Naive thymus-derived CD4-positive, alpha-beta T cell (primary cell): ENCODE measurements at regions not wholly inside any gene's neighbourhood (a gene's known extent, or its start where the extent isn't known, plus 50 kb on each side); places are given as distances from the start of the nearest gene placed in this dataset.

Experiments used
- ATAC-seq: fragments of 150-1000 bp; cut with Tn5 transposase; 2 replicates; pipeline ENCODE4 v1.10.0; 2021; ENCODE audit warnings: mild to moderate bottlenecking, moderate library complexity
- CTCF ChIA-PET: fragments of 350-600 bp; sonication (Branson Sonifier 250); formaldehyde crosslinking; loops from one replicate; lab custom pipeline; 2021; ENCODE audit warnings: antibody characterized with exemption; lab: Charles Lee
- POLR2A ChIA-PET: fragments of 350-600 bp; sonication (Branson Sonifier 250); formaldehyde crosslinking; loops from one replicate; lab custom pipeline; 2021; ENCODE audit warnings: antibody characterized with exemption, inconsistent platforms; lab: Charles Lee
- DNase-seq, 9 donors: peaks; one replicate each; pipeline versions ENCODE4 v3.0.0 to v3.0.0-alpha.2; 2020 to 2022; ENCODE audit warnings: mixed read lengths in 1 of 9
- H3K27ac ChIP-seq: one replicate; pipeline ENCODE4 v1.7.0; 2013; ENCODE audit warnings: mild to moderate bottlenecking, low read depth, low read length, moderate library complexity
- H3K27me3 ChIP-seq, 2 donors: one replicate each; pipeline ENCODE4 v1.7.0; 2013; ENCODE audit warnings: low read length in 2 of 2, mild to moderate bottlenecking in 2 of 2, moderate library complexity in 2 of 2; ENCODE audit not compliant: control insufficient read depth in 2 of 2, insufficient read depth in 2 of 2
- H3K36me3 ChIP-seq, 3 experiments: 1 replicate in 2 of 3; 2 replicates in 1 of 3; pipeline ENCODE4 v1.7.0; 2013; ENCODE audit warnings: low read length in 3 of 3, mild to moderate bottlenecking in 3 of 3, moderate library complexity in 1 of 3; ENCODE audit not compliant: insufficient read depth in 3 of 3, control insufficient read depth in 2 of 3
- H3K4me1 ChIP-seq, 2 donors: one replicate each; pipeline ENCODE4 v1.7.0; 2013; ENCODE audit warnings: low read length in 2 of 2, mild to moderate bottlenecking in 2 of 2, moderate library complexity in 1 of 2; ENCODE audit not compliant: control insufficient read depth in 2 of 2, insufficient read depth in 2 of 2
- H3K4me3 ChIP-seq: 2 replicates; pipeline ENCODE4 v1.7.0; 2013; ENCODE audit warnings: mild to moderate bottlenecking, low read length
- H3K9me3 ChIP-seq, 3 experiments: 1 replicate in 2 of 3; 2 replicates in 1 of 3; pipeline ENCODE4 v1.7.0; 2013; ENCODE audit warnings: low read length in 3 of 3; ENCODE audit not compliant: control insufficient read depth in 2 of 3
- H3K27ac Mint-ChIP-seq, 9 donors: one replicate each; pipeline ENCODE4 v1.8.0; 2020 to 2022; ENCODE audit warnings: mixed read lengths in 9 of 9, mild to moderate bottlenecking in 8 of 9, moderate library complexity in 5 of 9, inconsistent platforms in 2 of 9
- H3K27me3 Mint-ChIP-seq, 5 donors: one replicate each; pipeline ENCODE4 v1.8.0; 2021 to 2022; ENCODE audit warnings: mixed read lengths in 5 of 5, mild to moderate bottlenecking in 1 of 5
- H3K36me3 Mint-ChIP-seq, 5 donors: one replicate each; pipeline ENCODE4 v1.8.0; 2020 to 2022; ENCODE audit warnings: mixed read lengths in 5 of 5, mild to moderate bottlenecking in 3 of 5, inconsistent platforms in 1 of 5
- H3K4me1 Mint-ChIP-seq, 7 donors: one replicate each; pipeline ENCODE4 v1.8.0; 2020 to 2022; ENCODE audit warnings: mixed read lengths in 7 of 7, mild to moderate bottlenecking in 3 of 7, inconsistent platforms in 1 of 7
- H3K4me3 Mint-ChIP-seq, 10 donors: one replicate each; pipeline ENCODE4 v1.8.0; 2020 to 2022; ENCODE audit warnings: mild to moderate bottlenecking in 10 of 10, mixed read lengths in 10 of 10, moderate library complexity in 6 of 10, inconsistent platforms in 2 of 10
- H3K9me3 Mint-ChIP-seq, 11 donors: one replicate each; pipeline ENCODE4 v1.8.0; 2020 to 2022; ENCODE audit warnings: mixed read lengths in 11 of 11, mild to moderate bottlenecking in 4 of 11, inconsistent platforms in 1 of 11, moderate library complexity in 1 of 11
- intact Hi-C, 2 donors: fragments of 100-400 bp; cut with micrococcal nuclease; formaldehyde crosslinking; loops; one replicate each; pipeline ENCODE4 v1.15.1; 2023

DNA sequence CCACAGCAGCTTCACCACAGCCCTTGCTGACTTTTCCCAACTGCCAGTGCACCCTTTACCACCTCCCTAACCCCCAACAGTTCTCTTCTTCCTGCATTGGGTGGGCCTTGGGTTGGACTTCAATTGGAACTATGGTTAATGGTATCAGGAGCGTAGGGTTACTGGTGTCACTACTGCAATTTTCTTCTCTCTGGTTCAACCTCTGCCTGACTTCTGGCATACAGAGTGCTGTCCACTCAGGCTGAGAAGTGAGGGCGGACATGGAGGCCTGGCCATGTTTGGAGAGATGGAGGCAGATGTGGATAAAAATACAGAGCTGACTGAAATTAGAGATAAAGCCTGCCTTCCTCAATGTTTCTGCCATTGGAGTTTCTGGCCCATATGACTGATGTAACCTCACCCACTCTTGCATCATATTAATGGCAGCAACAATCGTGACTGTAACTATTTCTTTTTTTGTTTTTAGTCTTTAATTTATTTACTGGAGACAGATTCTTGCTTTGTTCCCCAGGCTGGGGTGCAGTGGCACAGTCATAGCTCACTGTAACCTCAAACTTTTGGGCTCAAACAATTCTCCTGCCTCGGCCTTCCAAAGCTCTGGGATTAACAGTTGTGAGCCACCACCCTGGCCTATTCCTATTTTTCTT is 87.8 kb downstream of the NAV1 start:
- CTCF ChIA-PET: interaction anchor here (0.6 kb wide), 1 partner anchor 82 kb away, joined by 5 read pairs; no protein-coding TSS in a partner anchor
- Histone ChIP-seq H3K27ac (no peak overlapping the region), H3K36me3 (no peaks in the 10 kb centered on the region), H3K9me3 (no peaks in the 10 kb centered on the region), H3K27me3 (no peaks in the 10 kb centered on the region), H3K4me3 (no peak overlapping the region), H3K4me1 (no peaks in the 10 kb centered on the region)
- H3K4me3 Mint-ChIP-seq: no peak overlapping the region
- peaks cover 0 to under 1% (median 0%) of the 10 kb centered on the region in 5 donors for H3K27me3 Mint-ChIP-seq
- ATAC-seq (no peak), DNase-seq (no peak)
- no peaks in the 10 kb centered on the region for H3K9me3 Mint-ChIP-seq
- POLR2A ChIA-PET: no interaction called here
- H3K36me3 Mint-ChIP-seq: no peaks in the 10 kb centered on the region
- intact Hi-C loops: no loop called here
- peak overlapping the region in 1 of 9 donors; percentile 39 for H3K27ac Mint-ChIP-seq
- peaks cover 0 to 3% (median 0%) of the 10 kb centered on the region in 7 donors for H3K4me1 Mint-ChIP-seq

DNA sequence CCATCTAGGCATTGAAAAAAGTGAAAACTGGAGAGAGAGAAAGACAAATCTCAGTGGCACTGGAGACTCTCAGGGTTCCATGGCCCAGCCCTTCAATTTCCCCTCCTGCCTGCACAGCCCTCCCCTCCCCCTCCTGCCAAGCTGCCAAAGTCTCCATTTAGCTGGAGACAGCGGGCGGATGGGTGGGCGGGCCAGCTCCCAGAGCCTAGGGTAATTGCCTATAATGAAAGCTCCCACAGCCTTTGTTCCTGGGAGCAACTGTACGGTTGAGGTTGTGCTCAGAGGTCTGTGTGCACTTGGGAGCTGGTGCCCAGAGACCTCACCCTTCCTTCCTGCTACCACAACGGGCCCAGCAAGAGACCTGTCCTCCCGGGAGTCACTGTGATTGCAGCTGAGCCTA is 89.6 kb downstream of the NAV1 start:
- CTCF ChIA-PET: no interaction called here
- Histone ChIP-seq H3K36me3 (no peaks in the 10 kb centered on the region), H3K9me3 (no peaks in the 10 kb centered on the region), H3K4me3 (no peak overlapping the region), H3K4me1 (no peaks in the 10 kb centered on the region), H3K27ac (no peak overlapping the region), H3K27me3 (no peaks in the 10 kb centered on the region)
- Mint-ChIP-seq H3K27me3 (peaks cover 0 to 8% (median 0%) of the 10 kb centered on the region in 5 donors), H3K36me3 (no peaks in the 10 kb centered on the region), H3K4me3 (no peak overlapping the region), H3K9me3 (no peaks in the 10 kb centered on the region), H3K4me1 (peaks cover 0 to 5% (median 0%) of the 10 kb centered on the region in 7 donors), H3K27ac (no peak overlapping the region)
- POLR2A ChIA-PET: interaction anchor here (0.5 kb wide), 1 partner anchor 467 kb away, joined by 5 read pairs; no protein-coding TSS in a partner anchor
- intact Hi-C loops: no loop called here
- no peak for DNase-seq
- no peak for ATAC-seq

DNA sequence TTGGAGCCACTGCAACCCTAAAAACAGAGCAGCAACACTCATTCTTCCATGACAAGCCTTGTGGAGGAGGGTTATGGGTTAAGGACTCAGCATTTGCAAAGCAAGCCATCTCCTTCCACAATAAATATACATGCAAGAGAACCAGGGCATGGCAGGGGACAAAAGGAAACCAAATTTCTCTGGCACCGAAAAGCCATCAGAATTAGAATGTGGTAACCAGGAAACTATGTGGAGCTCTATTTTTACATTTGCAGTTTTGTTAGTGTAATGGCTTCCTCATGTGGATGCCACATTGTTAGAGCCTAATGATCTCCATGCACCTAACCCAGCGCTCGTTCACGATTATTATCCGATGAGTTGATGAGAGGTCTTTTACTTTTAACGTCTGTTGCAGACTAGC is 91.7 kb downstream of the NAV1 start:
- DNase-seq: no peak
- Histone ChIP-seq H3K27ac (no peak overlapping the region), H3K9me3 (no peaks in the 10 kb centered on the region), H3K4me1 (no peaks in the 10 kb centered on the region), H3K27me3 (no peaks in the 10 kb centered on the region), H3K4me3 (no peak overlapping the region), H3K36me3 (no peaks in the 10 kb centered on the region)
- no peak for ATAC-seq
- no peak overlapping the region for H3K4me3 Mint-ChIP-seq
- peaks cover 0 to 1% (median 0%) of the 10 kb centered on the region in 11 donors for H3K9me3 Mint-ChIP-seq
- CTCF ChIA-PET: no interaction called here
- H3K4me1 Mint-ChIP-seq: peaks cover 0 to 5% (median 0%) of the 10 kb centered on the region in 7 donors
- no peaks in the 10 kb centered on the region for H3K36me3 Mint-ChIP-seq
- intact Hi-C loops: no loop called here
- peaks cover 0 to 10% (median 0%) of the 10 kb centered on the region in 5 donors for H3K27me3 Mint-ChIP-seq
- POLR2A ChIA-PET: no interaction called here
- no peak overlapping the region for H3K27ac Mint-ChIP-seq

DNA sequence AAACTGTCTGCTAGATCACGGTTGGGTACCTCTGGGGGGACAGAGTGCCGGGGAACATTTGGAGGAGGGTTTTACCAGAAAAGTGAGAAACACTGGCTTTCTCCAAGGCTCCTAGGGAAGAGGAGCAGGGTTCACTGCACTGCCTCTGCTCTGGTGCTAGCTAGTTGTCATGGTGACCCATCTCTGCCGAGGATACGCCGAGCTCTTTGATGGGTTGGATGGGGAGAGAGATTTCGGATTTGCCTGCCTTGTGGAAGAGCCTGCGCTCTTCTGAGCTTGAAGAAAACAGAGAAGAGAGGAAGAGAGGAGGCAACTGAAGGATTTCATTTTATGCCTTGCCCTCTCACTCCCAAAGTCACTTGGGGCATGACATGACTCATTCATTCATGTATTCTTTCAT is 92.1 kb downstream of the NAV1 start:
- Mint-ChIP-seq H3K4me3 (no peak overlapping the region), H3K27ac (no peak overlapping the region), H3K4me1 (peaks cover 0 to 5% (median 0%) of the 10 kb centered on the region in 7 donors), H3K27me3 (peaks cover 0 to 10% (median 0%) of the 10 kb centered on the region in 5 donors), H3K9me3 (peaks cover 0 to 1% (median 0%) of the 10 kb centered on the region in 11 donors), H3K36me3 (no peaks in the 10 kb centered on the region)
- H3K27ac ChIP-seq: no peak overlapping the region
- no peaks in the 10 kb centered on the region for H3K36me3 ChIP-seq
- ChIA-PET POLR2A (no interaction called here), CTCF (no interaction called here)
- H3K27me3 ChIP-seq: no peaks in the 10 kb centered on the region
- DNase-seq (no peak), ATAC-seq (no peak)
- intact Hi-C loops: no loop called here
- H3K4me3 ChIP-seq: no peak overlapping the region
- H3K9me3 ChIP-seq: no peaks in the 10 kb centered on the region
- no peaks in the 10 kb centered on the region for H3K4me1 ChIP-seq

DNA sequence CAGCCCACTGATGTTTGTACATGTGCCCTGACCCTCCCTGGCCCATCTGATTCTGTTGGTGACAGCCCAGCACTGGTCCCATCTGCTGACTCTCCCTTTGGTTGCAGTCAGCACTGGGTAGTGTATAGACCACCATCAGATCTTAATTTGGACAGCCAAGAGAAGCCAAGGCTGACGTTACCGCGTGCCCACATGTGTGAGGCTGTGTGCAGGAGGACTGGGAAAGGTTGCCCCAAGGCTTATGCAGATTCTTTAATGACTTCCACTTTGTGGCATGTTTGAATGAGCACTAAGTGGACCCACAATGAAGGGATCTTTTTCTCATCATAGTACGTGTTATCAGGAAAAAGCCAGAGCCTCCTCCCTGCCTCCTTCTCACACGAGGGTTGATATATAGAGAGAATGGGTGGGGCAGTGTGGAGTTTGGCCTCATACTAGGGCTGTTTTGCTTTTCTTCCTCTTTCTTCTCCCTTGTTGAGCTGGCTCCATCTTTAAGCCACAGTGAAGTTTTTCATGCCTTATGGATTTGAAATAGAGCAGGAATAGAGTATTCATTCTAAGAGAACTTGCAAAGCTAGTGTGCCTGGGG is 93.5 kb downstream of the NAV1 start:
- no peaks in the 10 kb centered on the region for H3K36me3 ChIP-seq
- no peak for ATAC-seq
- no peaks in the 10 kb centered on the region for H3K36me3 Mint-ChIP-seq

DNA sequence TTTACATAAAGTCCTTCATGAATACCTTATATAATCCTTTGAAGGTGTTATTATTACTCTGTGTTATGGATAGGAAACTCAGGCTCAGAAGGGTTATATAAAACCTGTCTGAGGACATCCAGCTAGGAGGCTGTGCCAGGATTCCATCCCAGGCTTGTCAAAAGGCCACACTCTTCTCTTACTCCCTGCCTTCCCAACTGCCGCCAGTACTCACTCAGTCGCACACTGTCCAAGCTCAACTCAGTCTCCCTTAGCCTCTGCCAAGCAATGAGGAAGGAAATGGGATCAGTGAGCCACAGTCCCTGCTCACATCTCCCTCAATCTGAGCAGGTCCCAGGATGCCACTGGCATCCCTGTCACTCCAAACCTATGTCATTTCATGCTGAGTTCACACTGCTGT is 94.4 kb downstream of the NAV1 start:
- Histone ChIP-seq H3K9me3 (no peaks in the 10 kb centered on the region), H3K4me1 (no peaks in the 10 kb centered on the region), H3K36me3 (no peaks in the 10 kb centered on the region), H3K27me3 (no peaks in the 10 kb centered on the region), H3K27ac (no peak overlapping the region), H3K4me3 (no peak overlapping the region)
- peaks cover 0 to 10% (median 0%) of the 10 kb centered on the region in 5 donors for H3K27me3 Mint-ChIP-seq
- POLR2A ChIA-PET: no interaction called here
- intact Hi-C loops: no loop called here
- peaks cover 0 to 1% (median 0%) of the 10 kb centered on the region in 11 donors for H3K9me3 Mint-ChIP-seq
- DNase-seq (no peak), ATAC-seq (no peak)
- H3K4me1 Mint-ChIP-seq: peaks cover 0 to 1% (median 0%) of the 10 kb centered on the region in 7 donors
- no peak overlapping the region for H3K4me3 Mint-ChIP-seq
- H3K36me3 Mint-ChIP-seq: no peaks in the 10 kb centered on the region
- no peak overlapping the region for H3K27ac Mint-ChIP-seq
- CTCF ChIA-PET: no interaction called here

More for the DNA sequence above, 93.5 kb downstream of the NAV1 start:
- Histone ChIP-seq H3K4me1 (no peaks in the 10 kb centered on the region), H3K27ac (no peak overlapping the region), H3K27me3 (no peaks in the 10 kb centered on the region), H3K4me3 (no peak overlapping the region), H3K9me3 (no peaks in the 10 kb centered on the region)
- ChIA-PET POLR2A (no interaction called here), CTCF (no interaction called here)
- Mint-ChIP-seq H3K4me1 (peaks cover 0 to 1% (median 0%) of the 10 kb centered on the region in 7 donors), H3K4me3 (no peak overlapping the region), H3K27ac (no peak overlapping the region), H3K9me3 (peaks cover 0 to 1% (median 0%) of the 10 kb centered on the region in 11 donors), H3K27me3 (peaks cover 0 to 10% (median 0%) of the 10 kb centered on the region in 5 donors)
- no peak for DNase-seq
- intact Hi-C loops: no loop called here

DNA sequence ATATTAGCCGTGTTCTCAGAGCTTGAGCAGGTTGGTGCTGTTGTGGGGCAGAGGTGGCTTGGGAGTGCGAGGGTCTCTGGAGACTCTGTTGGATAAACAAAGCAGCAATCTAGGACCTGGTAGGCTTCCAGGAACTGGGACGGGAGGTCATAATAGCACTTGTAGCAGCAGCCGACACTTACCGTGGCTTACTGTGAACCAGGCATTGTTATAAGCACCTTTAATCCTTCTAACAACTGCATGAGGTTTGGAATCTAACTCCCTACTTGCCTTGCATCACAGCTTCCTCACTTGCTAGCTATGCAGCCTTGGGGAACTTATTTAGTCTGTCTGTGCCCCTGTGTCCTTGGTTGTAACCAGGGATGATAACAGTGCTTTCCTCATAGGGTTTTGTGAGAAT is 94.9 kb downstream of the NAV1 start:
- intact Hi-C loops: no loop called here
- Histone ChIP-seq H3K36me3 (no peaks in the 10 kb centered on the region), H3K4me1 (no peaks in the 10 kb centered on the region), H3K9me3 (no peaks in the 10 kb centered on the region), H3K27me3 (no peaks in the 10 kb centered on the region), H3K4me3 (no peak overlapping the region), H3K27ac (no peak overlapping the region)
- no peak for DNase-seq
- peaks cover 0 to 10% (median 0%) of the 10 kb centered on the region in 5 donors for H3K27me3 Mint-ChIP-seq
- no peak for ATAC-seq
- H3K9me3 Mint-ChIP-seq: peaks cover 0 to 1% (median 0%) of the 10 kb centered on the region in 11 donors
- CTCF ChIA-PET: no interaction called here
- peaks cover 0 to 1% (median 0%) of the 10 kb centered on the region in 7 donors for H3K4me1 Mint-ChIP-seq
- H3K4me3 Mint-ChIP-seq: no peak overlapping the region
- H3K36me3 Mint-ChIP-seq: no peaks in the 10 kb centered on the region
- H3K27ac Mint-ChIP-seq: no peak overlapping the region
- POLR2A ChIA-PET: no interaction called here
